Spleen (tissue), 7 donors: ENCODE measurements at regions not wholly inside any gene's neighbourhood (a gene's known extent, or its start where the extent isn't known, plus 50 kb on each side); places are given as distances from the start of the nearest gene placed in this dataset.

Experiments used
- CTCF ChIP-seq, 11 experiments: fragments of 200-600 bp in 7 of 11; fragments of 450-650 bp in 4 of 11; sonication (generic) in 4 of 11; IDR thresholded peaks in 8 of 11; conservative IDR thresholded peaks in 3 of 11; 1 replicate in 7 of 11; 2 replicates in 4 of 11; pipeline versions ENCODE4 v1.4.0 to v1.8.0; 2016 to 2021; ENCODE audit warnings: antibody characterized with exemption in 11 of 11, inconsistent platforms in 4 of 11, mild to moderate bottlenecking in 1 of 11
- POLR2A ChIP-seq, 3 donors: fragments of 450-650 bp; IDR thresholded peaks; one replicate each; pipeline ENCODE4 v1.5.1; 2017; ENCODE audit warnings: antibody characterized with exemption in 3 of 3, mild to moderate bottlenecking in 1 of 3
- POLR2AphosphoS5 ChIP-seq, 3 donors: sonication (generic); formaldehyde crosslinking; IDR thresholded peaks; one replicate each; pipeline ENCODE4 v1.5.1; 2017; ENCODE audit warnings: antibody characterized with exemption in 3 of 3
- donor health status: DM: no; HTN: no; CAD: no; lungs with moderate emphysema.
- donor health status: DM: no; HTN: no; CAD: no.
- donor health status: DM: no; HTN: no; CAD: no.

GRCh38 chr9:79000230-79001002, 571.3 kb upstream of the TLE4 start:
- TF ChIP-seq CTCF (IDR thresholded peaks at IDR 0.05 in 8 of 11, conservative IDR thresholded peaks at IDR 0.05 in 3 of 11) (no peak), POLR2AphosphoS5 (IDR thresholded peaks at IDR 0.05) (no peak), POLR2A (IDR thresholded peaks at IDR 0.05) (no peak)
